ENCODE measurements at regions not wholly inside any gene's neighbourhood (a gene's known extent, or its start where the extent isn't known, plus 50 kb on each side); places are given as distances from the start of the nearest gene placed in this dataset.

GRCh38 chrX:13266641-13267345 is 53.1 kb downstream of the ATXN3L start:
- H3K9me3 ChIP-seq = no peaks in the 10 kb centered on the region
- 78% methylated on average over 10 of the region's 10 CpGs for WGBS
- no peak overlapping the region for H3K4me3 ChIP-seq
- no peak for DNase-seq (ENCODE audit: extremely low spot score)
- TF ChIP-seq EP300 (IDR thresholded peaks at IDR 0.05) (no peak), POLR2AphosphoS5 (IDR thresholded peaks at IDR 0.05) (no peak), CTCF (IDR thresholded peaks at IDR 0.05) (no peak), POLR2A (IDR thresholded peaks at IDR 0.05; ENCODE audit: low read depth) (no peak)
- H3K27ac ChIP-seq (replicated peaks in 1 of 4) = no peak overlapping the region
- H3K36me3 ChIP-seq = no peaks in the 10 kb centered on the region
- no peaks in the 10 kb centered on the region for H3K27me3 ChIP-seq
- intact Hi-C loops (cut with DNase I) = no loop called here
- H3K4me1 ChIP-seq = no peaks in the 10 kb centered on the region

- TF ChIP-seq POLR2A (IDR thresholded peaks at IDR 0.05; ENCODE audit: low read depth) (no peak), EP300 (IDR thresholded peaks at IDR 0.05) (no peak), CTCF (IDR thresholded peaks at IDR 0.05) (no peak), POLR2AphosphoS5 (IDR thresholded peaks at IDR 0.05) (no peak)
- no peaks in the 10 kb centered on the region for H3K4me1 ChIP-seq
- H3K27me3 ChIP-seq = no peaks in the 10 kb centered on the region
- intact Hi-C loops (cut with DNase I) = no loop called here
- no peak overlapping the region for H3K27ac ChIP-seq (replicated peaks in 1 of 4)
- H3K4me3 ChIP-seq = no peak overlapping the region
- no peaks in the 10 kb centered on the region for H3K36me3 ChIP-seq
- no peak for DNase-seq (ENCODE audit: extremely low spot score)
- 75% methylated on average over 4 of the region's 4 CpGs for WGBS
- H3K9me3 ChIP-seq = no peaks in the 10 kb centered on the region
Measured at GRCh38 chrX:13265549-13266132, 54.2 kb downstream of the ATXN3L start.

- TF ChIP-seq EP300 (IDR thresholded peaks at IDR 0.05) = no peak
- no peak for TF ChIP-seq CTCF (IDR thresholded peaks at IDR 0.05)
- TF ChIP-seq POLR2A (IDR thresholded peaks at IDR 0.05; ENCODE audit: low read depth) = no peak
- no peak for TF ChIP-seq POLR2AphosphoS5 (IDR thresholded peaks at IDR 0.05)
- 81% methylated on average over 1 of the region's 1 CpG for WGBS
- H3K9me3 ChIP-seq = no peaks in the 10 kb centered on the region
- intact Hi-C loops (cut with DNase I) = no loop called here
- H3K4me3 ChIP-seq = no peak overlapping the region
- H3K27me3 ChIP-seq = no peaks in the 10 kb centered on the region
- H3K36me3 ChIP-seq = no peaks in the 10 kb centered on the region
- no peak for DNase-seq (ENCODE audit: extremely low spot score)
- no peak overlapping the region for H3K27ac ChIP-seq (replicated peaks in 1 of 4)
- H3K4me1 ChIP-seq = no peaks in the 10 kb centered on the region
Measured at GRCh38 chrX:13265111-13265510, 54.7 kb downstream of the ATXN3L start.

GRCh38 chrX:13263560-13264251 is 56.1 kb downstream of the ATXN3L start:
- no peak for TF ChIP-seq CTCF (IDR thresholded peaks at IDR 0.05)
- no peak for TF ChIP-seq POLR2A (IDR thresholded peaks at IDR 0.05; ENCODE audit: low read depth)
- TF ChIP-seq POLR2AphosphoS5 (IDR thresholded peaks at IDR 0.05) = no peak
- no peak for TF ChIP-seq EP300 (IDR thresholded peaks at IDR 0.05)
- intact Hi-C loops (cut with DNase I) = no loop called here
- H3K4me3 ChIP-seq = no peak overlapping the region
- no peak overlapping the region for H3K27ac ChIP-seq (replicated peaks in 1 of 4)
- DNase-seq (ENCODE audit: extremely low spot score) = no peak
- WGBS = 86% methylated on average over 6 of the region's 6 CpGs
- H3K9me3 ChIP-seq = no peaks in the 10 kb centered on the region
- no peaks in the 10 kb centered on the region for H3K4me1 ChIP-seq
- H3K27me3 ChIP-seq = no peaks in the 10 kb centered on the region
- H3K36me3 ChIP-seq = no peaks in the 10 kb centered on the region
